Spinal cord (tissue), 9 donors: ENCODE measurements at regions not wholly inside any gene's neighbourhood (a gene's known extent, or its start where the extent isn't known, plus 50 kb on each side); places are given as distances from the start of the nearest gene placed in this dataset.

Source experiments
- DNase-seq, 6 donors: peaks; one replicate each; pipeline versions ENCODE4 v3.0.0 to v3.0.0-alpha.2; 2013 to 2015; ENCODE audit warnings: low spot score in 6 of 6, low read depth in 4 of 6
- H3K27ac ChIP-seq: one replicate; pipeline ENCODE4 v1.5.1; 2013; ENCODE audit warnings: low read depth, low read length, control low read depth
- H3K27me3 ChIP-seq: one replicate; pipeline ENCODE4 v1.6.1; 2013; ENCODE audit warnings: low read length; ENCODE audit not compliant: control insufficient read depth, insufficient read depth
- H3K36me3 ChIP-seq: one replicate; pipeline ENCODE4 v1.6.1; 2013; ENCODE audit warnings: low read length; ENCODE audit not compliant: control insufficient read depth, insufficient read depth
- H3K4me1 ChIP-seq: one replicate; pipeline ENCODE4 v1.6.1; 2013; ENCODE audit warnings: low read length; ENCODE audit not compliant: control insufficient read depth, insufficient read depth
- H3K4me3 ChIP-seq: one replicate; pipeline ENCODE4 v1.5.1; 2013; ENCODE audit warnings: low read depth, low read length, control low read depth
- H3K9me3 ChIP-seq: one replicate; pipeline ENCODE4 v1.6.1; 2013; ENCODE audit warnings: low read length; ENCODE audit not compliant: control insufficient read depth, insufficient read depth
- WGBS: methylation state at CpG from one replicate; pipeline ENCODE4 v1.1.5; 2013; ENCODE audit warnings: missing lambda C conversion rate; ENCODE audit not compliant: insufficient coverage; 5-methylcytosine and 5-hydroxymethylcytosine counted together
- donor health status: healthy.

DNA sequence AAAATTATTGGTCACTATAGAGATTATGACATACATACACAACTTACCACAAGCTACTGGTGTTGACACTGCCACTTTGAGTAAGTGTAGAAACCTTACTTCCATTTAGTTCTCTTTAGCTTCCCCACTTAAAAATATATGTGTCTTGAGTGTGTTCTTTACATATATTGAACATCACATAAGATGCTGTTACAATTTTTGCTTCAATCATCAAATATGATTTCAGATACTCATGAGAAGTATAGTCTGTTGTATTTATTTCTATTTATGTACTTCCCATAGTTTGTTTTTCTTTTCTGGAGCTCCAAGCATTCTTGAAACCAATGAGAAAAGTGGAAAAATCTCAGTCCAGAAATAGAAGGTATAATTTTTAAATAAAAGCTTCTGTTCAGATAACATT is 102.7 kb upstream of the SDK1 start:
- H3K27me3 ChIP-seq: no peaks in the 10 kb centered on the region
- peaks cover 6% of the 10 kb centered on the region for H3K4me1 ChIP-seq
- no peak overlapping the region for H3K4me3 ChIP-seq
- no peaks in the 10 kb centered on the region for H3K36me3 ChIP-seq
- H3K9me3 ChIP-seq: peaks cover 2% of the 10 kb centered on the region
- DNase-seq: no peak
- no peak overlapping the region for H3K27ac ChIP-seq

DNA sequence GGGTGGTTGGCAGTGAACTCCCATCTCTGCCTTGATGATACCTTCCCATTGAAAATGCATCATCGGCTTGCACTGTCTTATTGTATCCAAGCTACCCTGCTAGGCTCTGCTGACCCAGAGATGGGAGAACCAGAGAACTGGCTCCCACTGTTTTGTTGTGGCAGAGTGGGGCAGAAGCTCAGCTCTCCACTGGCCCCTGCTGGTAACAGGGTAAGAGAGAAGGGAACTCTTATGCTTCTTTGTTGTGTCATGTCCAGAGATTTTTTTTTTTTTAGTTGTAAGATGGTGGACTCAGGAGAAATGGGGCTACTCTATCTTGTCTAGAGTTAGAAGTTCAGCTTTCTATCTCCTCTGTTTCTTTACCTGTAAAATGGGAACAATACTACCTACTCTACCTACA is 100.5 kb upstream of the SDK1 start:
- peaks cover under 1% of the 10 kb centered on the region for H3K4me1 ChIP-seq
- no peak for DNase-seq
- no peak overlapping the region for H3K4me3 ChIP-seq
- no peaks in the 10 kb centered on the region for H3K27me3 ChIP-seq
- peaks cover 2% of the 10 kb centered on the region for H3K9me3 ChIP-seq
- H3K27ac ChIP-seq: no peak overlapping the region
- no peaks in the 10 kb centered on the region for H3K36me3 ChIP-seq
- WGBS: 86% methylated on average over 1 of the region's 1 CpG

DNA sequence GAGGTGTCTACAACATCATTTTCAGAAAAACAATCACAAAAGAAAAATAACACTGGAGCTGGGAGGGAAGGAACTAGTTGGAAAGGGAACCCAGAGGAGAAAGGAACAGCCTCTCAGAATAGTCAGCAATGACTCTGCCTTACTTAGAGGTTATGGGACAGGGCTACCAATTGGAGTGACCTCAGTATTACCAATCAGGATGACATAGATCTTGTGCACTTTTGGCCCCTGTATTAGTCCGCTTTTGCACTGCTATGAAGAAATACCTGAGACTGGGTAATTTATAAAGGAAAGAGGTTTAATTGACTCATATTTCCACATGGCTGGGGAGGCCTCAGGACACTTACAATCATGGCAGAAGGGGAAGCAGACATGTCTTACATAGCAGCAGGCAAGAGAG is 99.7 kb upstream of the SDK1 start:
- no CpG with 5 or more reads among the region's 1 CpG for WGBS
- H3K27ac ChIP-seq: no peak overlapping the region

DNA sequence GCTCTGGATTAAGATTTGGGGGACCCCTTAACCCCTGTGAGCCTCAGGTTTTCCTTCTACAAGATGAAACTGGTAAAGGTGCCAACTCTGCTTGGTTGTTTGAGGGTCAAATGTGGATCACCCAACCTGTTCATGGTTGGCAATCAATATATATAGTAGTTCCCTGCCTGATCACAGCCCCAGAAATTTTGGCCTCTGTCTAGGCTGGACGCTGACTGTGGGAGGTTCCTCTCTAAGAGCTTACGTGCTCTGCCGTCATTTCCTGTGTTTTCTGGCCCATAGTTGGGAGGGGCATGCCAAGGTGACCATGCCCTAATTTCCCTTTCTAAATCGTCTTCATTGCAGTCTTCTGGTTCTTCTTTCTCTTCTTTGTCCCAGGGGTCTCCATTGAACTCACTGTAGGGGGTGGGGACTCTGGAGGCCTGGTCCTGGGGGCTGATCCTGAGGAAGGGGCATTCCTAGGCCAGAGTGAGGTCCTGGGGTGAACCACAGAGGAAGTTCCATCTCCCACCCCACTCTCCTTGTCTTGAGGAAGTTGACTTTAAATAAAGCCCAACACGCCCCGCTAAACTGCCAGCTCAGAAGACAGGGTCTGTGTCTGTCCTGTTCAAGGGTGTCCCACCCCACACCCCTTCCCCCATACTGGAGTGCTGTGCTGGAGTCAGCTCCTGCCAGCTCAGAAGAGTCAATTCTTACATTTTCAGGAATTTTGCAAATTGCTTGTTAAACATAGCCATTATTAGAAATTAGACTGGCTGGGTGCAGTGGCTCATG is 98.9 kb upstream of the SDK1 start:
- Histone ChIP-seq H3K4me1 (no peaks in the 10 kb centered on the region), H3K27ac (no peak overlapping the region), H3K27me3 (no peaks in the 10 kb centered on the region), H3K9me3 (peaks cover 2% of the 10 kb centered on the region), H3K4me3 (no peak overlapping the region), H3K36me3 (no peaks in the 10 kb centered on the region)
- 81% methylated on average over 6 of the region's 6 CpGs for WGBS
- DNase-seq: no peak

More for the DNA sequence above, 99.7 kb upstream of the SDK1 start:
- Histone ChIP-seq H3K4me3 (no peak overlapping the region), H3K9me3 (peaks cover 2% of the 10 kb centered on the region), H3K27me3 (no peaks in the 10 kb centered on the region), H3K4me1 (no peaks in the 10 kb centered on the region), H3K36me3 (no peaks in the 10 kb centered on the region)
- DNase-seq: no peak

DNA sequence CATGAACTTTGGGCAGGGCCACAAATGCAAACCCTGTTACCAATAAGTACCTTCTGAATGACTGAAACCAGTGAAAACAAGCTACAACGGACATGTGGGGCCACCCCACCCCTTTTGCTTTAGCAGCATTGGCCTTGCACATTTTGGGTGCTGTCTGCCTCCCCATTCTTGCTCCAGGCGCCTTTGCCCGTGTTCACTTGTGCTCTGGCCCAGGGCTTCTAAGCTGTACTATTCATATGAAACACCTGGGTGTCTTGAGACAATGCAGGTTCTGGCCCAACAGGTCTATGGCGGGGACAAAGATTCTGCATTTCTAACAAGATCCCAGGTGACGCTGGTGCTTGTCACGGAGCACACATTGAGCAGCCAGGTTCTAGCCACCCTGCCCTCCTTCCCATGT is 96.5 kb upstream of the SDK1 start:
- no peak for DNase-seq
- no peaks in the 10 kb centered on the region for H3K9me3 ChIP-seq
- no peaks in the 10 kb centered on the region for H3K27me3 ChIP-seq
- no peaks in the 10 kb centered on the region for H3K36me3 ChIP-seq
- no peak overlapping the region for H3K27ac ChIP-seq
- no peak overlapping the region for H3K4me3 ChIP-seq
- H3K4me1 ChIP-seq: no peaks in the 10 kb centered on the region
- WGBS: 82% methylated on average over 6 of the region's 6 CpGs

DNA sequence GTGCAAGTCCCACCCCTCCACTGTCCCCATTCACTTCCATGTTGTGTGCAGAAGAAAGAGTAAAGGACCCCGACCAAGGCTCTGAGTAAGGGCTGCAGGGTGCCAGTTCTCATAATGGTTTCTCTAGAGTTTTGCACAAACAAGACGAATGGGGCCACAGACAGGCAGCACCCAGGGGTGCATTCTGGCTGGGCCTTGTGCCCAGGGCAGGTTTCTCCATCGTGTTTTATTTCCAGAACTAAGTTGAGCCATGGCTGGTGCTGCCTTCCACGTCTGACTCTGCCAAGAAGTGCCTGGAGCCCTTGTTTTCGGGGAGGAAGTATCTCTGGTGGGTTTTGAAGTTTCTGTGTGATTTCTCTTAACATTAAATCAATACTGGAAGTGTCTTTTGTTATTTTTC is 95.0 kb upstream of the SDK1 start:
- WGBS: 96% methylated on average over 3 of the region's 5 CpGs
- no peak overlapping the region for H3K27ac ChIP-seq
- no peak overlapping the region for H3K4me3 ChIP-seq
- H3K9me3 ChIP-seq: no peaks in the 10 kb centered on the region
- no peaks in the 10 kb centered on the region for H3K4me1 ChIP-seq
- no peaks in the 10 kb centered on the region for H3K36me3 ChIP-seq
- no peaks in the 10 kb centered on the region for H3K27me3 ChIP-seq
- DNase-seq: no peak

DNA sequence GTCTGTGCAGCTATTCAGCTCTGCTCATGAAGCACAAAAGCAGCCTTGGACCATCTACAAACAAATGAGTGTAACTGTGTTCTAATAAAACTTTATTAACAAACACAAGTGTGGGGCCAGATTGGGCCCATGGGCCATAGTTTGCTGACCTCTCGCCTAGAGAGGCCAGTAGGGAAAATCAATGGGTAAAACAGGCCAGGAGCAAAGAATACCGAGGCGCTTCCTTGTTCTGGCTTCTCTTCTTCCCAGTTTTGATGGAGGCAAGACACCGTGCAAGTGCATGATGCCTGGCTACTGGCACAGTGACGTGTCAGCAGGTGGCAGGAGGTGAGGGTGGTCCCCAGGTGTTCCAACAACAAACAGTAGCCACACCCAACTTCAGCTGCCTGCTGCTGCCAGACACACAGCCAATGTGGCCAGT is 94.3 kb upstream of the SDK1 start:
- H3K4me3 ChIP-seq: no peak overlapping the region
- no peaks in the 10 kb centered on the region for H3K9me3 ChIP-seq
- no peaks in the 10 kb centered on the region for H3K27me3 ChIP-seq
- WGBS: 80% methylated on average over 3 of the region's 5 CpGs
- no peaks in the 10 kb centered on the region for H3K4me1 ChIP-seq
- H3K36me3 ChIP-seq: no peaks in the 10 kb centered on the region
- DNase-seq: no peak
- no peak overlapping the region for H3K27ac ChIP-seq

DNA sequence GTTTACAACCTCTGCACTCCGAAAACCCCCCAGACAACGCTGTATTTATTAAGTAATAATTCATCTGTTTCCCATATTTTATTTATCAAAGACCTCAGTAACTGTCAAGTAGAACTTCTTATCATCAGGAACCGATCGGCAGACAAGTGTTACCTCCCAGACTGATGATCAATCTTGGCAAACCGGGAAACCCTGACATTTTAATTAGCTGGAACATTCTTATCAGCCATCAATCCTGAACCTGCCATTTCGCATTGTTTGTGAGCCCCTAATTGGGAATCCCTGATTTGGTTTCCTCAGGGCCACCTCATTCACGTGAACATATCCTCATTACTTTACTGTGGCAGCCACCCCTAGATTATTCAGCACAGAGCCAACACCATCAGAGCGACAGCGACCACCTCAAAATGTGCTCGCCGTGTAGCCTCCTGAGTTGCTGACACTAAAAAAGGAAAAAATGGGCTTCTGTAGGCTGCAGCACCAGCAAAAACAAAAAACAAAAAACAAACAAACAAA is 93.6 kb upstream of the SDK1 start:
- WGBS: 58% methylated on average over 9 of the region's 11 CpGs
- Histone ChIP-seq H3K9me3 (no peaks in the 10 kb centered on the region), H3K36me3 (no peaks in the 10 kb centered on the region), H3K4me3 (no peak overlapping the region), H3K27ac (no peak overlapping the region), H3K27me3 (no peaks in the 10 kb centered on the region), H3K4me1 (no peaks in the 10 kb centered on the region)
- no peak for DNase-seq

DNA sequence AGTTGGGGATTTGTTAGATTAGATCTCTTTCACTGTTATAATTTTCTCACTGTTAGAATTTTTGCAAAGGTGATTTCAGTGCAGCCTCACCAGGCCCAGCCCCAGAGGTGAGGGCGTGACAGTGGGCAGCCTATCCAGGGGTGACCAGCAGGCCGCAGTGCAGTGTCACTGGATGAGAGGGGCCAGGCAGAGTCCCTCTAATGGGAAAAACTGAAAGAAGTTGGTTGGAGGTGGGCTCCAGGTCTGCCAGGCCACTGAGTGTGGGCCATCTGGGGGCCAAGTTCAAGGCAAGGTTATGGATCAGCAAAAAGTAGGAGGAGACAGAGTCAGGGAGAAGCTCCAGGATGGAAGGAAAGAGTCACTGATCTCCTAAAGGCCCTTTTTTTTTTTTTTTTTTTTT is 90.5 kb upstream of the SDK1 start:
- 100% methylated on average over 2 of the region's 2 CpGs for WGBS
- no peak for DNase-seq
- no peak overlapping the region for H3K4me3 ChIP-seq

DNA sequence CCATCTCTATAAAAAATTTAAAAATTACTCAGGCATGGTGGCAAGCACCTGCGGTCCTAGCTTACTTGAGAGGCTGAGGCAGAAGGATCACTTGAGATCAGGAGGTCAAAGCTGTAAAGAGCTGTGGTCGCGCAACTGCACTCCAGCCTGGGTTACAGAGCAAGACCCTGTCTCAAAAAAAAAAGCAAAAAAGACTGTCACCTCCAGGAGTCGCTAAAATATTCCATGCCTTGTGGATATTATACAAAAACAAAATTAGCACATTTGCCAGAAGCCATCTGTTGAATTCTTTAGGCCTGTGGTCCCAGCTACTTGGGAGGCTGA is 87.0 kb upstream of the SDK1 start:
- Histone ChIP-seq H3K9me3 (no peaks in the 10 kb centered on the region), H3K4me1 (no peaks in the 10 kb centered on the region), H3K36me3 (no peaks in the 10 kb centered on the region), H3K4me3 (no peak overlapping the region), H3K27ac (no peak overlapping the region), H3K27me3 (no peaks in the 10 kb centered on the region)
- no peak for DNase-seq
- WGBS: no CpG with 5 or more reads among the region's 4 CpGs

More for the DNA sequence above, 90.5 kb upstream of the SDK1 start:
- Histone ChIP-seq H3K27me3 (no peaks in the 10 kb centered on the region), H3K4me1 (no peaks in the 10 kb centered on the region), H3K36me3 (no peaks in the 10 kb centered on the region), H3K9me3 (no peaks in the 10 kb centered on the region), H3K27ac (no peak overlapping the region)
